GM21360 (cell line): ENCODE measurements at regions not wholly inside any gene's neighbourhood (a gene's known extent, or its start where the extent isn't known, plus 50 kb on each side); places are given as distances from the start of the nearest gene placed in this dataset.

Experiments
- ATAC-seq: cut with Tn5 transposase; IDR thresholded peaks from one replicate; pipeline ENCODE4 v1.9.1; 2021; ENCODE audit warnings: mild to moderate bottlenecking, moderate library complexity; ENCODE audit not compliant: unreplicated experiment

DNA sequence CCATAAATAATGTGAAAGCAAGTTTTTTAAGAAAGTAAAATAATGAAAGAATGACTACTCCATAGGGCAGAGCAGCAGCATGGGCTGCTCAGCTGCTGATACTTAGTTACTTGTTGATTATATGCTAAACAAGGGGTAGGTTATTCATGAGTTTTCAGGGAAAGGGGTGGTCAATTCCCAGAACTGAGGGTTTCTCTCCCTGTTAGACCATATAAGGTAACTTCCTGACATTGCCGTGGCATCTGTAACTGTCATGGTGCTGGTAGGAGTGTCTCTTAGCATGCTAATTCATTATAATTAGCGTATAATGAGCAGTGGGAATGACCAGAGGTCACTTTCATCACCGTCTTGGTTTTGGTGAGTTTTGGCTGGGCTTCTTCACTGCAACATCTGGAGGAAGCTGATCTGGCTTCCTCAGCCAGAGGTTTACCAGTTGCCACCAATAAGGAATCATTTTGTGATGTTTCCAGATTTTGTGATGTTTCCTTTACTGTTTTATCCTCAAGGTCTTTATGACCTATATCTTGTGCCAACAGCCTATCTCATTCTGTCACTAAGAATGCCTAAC lies 121.8 kb upstream of the CHL1 start:
- ATAC-seq, result no peak

DNA sequence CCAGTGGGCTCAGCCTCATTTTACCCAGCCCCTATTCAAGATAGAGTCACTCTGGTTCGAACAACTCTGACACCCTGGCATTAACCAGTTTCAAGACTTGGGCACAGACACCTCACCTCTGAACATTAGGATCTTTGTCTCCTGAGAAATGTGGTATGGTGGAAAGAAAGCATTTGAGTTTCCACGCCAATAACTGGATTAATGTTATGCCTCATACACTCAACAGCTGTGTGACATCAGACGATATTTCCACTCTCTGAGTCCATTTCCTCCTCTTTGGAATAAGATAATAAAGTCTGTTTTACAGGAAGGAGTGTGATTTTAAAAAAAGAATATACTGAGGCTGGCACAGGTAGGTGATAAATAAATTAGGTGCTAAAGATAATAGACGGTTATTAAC lies 121.3 kb upstream of the CHL1 start:
- ATAC-seq, result no peak

DNA sequence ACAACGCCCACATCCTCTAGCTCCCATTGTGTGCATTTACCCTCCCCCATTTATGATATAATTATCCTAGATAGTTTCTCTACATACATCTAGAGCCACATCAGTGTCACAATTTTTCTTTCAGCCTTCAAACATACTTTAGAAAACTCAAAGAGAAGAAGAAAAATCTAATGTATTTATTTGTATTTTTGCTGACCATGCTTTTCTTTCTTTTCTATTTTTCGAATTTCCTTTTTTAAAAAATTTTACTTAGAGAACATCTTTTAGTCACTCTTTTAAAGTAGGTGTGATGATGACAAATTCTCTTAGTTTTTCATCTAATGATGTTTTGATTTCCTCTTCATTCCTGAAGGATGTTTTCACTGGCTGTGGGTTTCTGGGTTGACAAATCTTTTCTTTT lies 117.0 kb upstream of the CHL1 start:
- no peak for ATAC-seq

DNA sequence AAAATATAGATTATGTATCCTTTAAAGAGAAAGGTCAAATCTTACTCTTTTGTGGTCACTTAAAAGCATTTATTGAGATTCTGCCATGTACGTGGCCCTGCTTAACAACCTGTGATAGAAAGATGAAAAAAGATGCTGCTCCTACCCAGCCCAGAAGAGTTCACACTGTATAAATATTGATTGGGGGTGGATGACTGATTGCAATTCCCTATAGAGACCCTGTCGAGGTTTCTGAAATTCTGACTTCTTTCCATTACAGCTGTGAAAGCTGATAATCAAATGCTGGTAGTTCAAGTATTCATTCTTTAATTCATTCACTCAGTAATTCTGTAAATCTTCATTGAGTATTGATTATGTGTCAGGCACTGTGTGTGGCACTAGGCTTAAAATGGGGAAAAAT lies 114.1 kb upstream of the CHL1 start:
- no peak for ATAC-seq

DNA sequence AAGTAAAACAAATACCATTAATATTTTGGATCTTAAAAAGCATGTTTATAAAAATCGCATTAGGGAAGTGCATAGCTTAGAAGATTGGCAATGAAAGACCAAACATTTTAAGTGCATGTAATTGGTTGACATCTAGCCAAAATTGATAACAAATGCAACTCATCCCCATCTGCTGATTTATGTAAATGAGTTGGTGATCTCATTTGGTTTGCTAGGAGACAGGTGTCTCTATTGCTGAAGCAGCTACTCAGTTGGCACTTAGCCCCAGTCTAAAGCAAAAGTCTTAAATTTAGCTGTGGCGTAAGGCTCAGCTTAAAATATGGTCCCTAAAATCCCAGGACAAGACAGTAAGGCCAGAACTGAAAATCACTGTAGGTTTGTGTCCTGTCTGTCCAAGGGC lies 113.5 kb upstream of the CHL1 start:
- ATAC-seq, result no peak

DNA sequence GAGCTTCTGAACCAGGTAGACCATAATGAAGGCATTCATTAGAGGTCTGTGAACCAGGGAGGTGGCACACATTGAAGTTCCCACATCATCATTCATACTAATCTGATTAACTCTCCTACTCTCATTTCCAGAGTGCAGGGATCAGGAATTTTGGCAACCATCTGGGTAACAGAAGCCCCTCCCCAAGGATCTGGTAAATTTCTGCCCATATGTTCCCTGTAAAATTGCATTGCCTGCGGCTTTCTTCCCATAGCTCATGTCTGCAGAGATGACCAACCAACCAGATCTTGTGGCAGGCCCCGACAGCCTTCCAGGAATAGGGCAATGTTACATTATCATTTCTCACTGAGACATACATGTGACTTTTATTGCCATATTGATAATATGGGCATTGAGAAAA lies 111.4 kb upstream of the CHL1 start:
- ATAC-seq, result no peak

DNA sequence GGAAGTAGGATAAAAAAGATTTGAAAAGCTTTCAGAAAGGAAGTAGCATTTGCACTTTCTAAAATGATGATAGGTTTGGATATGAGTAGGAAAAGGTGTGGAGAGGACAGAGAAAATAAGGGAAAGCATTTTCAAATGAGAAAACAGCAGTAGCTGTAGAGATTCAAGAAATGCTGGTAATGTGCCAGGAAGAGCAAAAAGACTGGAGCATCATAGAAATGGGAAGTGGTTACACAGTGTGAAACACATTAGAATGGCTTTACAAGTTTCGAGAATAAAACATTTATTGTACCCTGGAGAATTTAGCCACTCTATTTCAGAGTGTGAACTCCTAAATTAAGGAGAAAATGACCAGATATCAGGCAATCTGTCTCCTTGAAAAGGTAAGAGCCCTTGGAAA lies 108.3 kb upstream of the CHL1 start:
- ATAC-seq, result no peak

DNA sequence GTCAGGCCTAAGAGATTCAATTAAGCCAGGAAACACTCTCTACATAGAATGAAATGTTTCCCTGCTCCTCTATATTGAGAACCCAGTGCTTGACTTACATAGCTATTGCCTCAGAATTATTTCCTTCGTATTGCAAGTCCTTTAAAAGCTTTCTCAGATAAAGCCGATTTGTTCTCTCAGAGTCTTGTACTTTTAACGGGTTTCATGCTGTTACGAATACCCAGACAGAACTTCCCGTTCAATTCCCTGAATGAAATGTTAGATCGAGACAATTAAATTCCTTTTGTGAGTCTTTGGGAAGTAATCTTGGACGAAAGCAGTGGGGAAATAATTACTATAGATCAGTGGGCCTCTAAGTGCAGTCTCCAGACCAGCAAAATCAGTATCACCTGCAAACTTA lies 102.8 kb upstream of the CHL1 start:
- no peak for ATAC-seq

DNA sequence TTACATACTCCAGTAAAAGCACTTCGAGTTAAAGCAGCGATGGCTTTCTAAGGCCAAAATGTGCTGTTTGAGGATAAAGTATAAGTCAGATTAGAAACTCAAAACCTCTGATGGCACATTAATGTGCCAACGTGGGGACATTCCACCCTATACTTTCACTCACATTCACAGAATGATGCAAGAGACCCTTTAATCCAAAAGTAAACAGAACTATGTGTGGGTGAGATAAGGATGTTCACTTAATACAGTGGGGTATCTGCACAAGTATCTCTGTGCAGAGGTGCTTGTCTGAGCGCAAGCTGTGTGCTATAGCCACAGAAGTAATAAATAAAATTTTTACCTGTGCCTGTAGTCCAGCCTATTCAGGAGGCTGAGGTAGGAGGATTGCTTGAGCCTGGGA lies 100.3 kb upstream of the CHL1 start:
- ATAC-seq, result no peak

DNA sequence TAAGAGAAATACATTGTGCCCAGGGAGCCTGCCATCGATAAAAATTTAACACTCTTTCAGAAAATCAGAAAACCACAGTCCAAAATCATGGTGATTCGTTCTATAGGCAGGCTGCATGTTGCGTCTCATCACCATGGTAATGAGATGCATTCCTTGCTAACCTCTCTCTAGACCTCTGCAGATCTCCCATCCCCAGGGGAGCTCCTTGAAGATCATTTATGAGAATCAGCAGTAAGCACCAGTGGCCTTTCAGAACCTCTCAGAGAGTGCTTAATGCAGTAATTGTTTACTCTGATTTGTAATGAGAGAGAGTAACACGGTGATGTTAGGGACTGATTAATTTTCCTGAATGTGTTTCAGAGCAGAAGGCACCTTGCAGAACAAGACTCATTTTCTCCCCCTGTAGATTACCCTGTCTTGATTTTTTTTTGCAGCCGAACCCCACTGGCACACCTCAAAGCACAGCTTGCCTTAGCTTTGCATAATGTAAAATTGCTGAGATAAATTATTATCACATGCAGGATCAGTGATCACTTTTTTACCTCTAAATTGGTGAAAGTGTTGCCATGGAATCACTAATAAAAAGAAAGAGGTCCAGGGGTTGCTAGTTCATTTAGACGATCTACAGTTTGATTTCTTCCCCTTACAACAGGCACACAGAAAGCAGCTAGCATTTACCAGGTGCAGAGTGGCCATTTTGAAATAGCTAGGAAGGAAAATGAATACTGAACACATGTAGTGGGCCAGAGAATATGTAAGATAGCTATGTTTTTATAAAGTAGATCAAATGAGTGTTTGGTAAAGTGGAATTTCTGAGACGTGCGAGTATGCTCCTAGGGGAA lies 98.9 kb upstream of the CHL1 start:
- no peak for ATAC-seq

DNA sequence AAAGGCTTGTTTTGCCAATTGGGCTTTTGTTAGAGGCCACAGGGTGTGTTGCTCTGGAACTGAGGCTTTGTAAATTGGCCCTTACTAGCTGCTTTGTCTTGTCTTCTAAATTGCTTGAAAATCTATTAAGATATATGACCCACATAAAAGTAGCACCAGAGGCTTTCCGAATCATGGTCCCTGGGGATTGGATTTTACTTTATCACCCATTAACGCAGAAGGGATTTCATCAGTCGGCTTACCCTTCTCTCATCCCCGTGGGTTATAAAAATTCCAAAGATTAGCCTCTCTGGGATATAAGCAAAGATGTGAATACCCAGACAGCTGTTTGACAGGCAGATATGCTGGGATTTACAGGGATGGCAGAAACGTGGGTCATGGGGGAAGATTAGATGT lies 98.3 kb upstream of the CHL1 start:
- ATAC-seq, result no peak

DNA sequence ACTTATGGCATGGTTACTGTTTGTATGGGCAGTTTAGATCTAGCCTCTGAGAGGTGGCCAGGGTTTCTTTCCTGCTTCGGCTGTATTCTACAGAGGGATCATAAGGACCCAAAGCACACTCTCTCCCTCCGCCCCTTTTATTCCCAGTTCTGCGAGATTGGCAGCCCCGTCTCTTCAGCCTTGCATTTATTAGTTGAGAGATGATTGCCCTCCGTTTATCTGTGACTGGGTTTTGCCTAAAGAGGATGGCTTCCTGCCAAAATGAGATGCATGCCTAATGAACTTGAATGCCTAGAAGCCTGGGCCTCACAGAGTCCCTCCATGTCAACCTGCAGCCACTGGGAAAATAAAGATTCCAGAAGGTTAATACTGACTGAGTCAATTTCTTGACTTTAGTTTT lies 97.1 kb upstream of the CHL1 start:
- ATAC-seq, result no peak

DNA sequence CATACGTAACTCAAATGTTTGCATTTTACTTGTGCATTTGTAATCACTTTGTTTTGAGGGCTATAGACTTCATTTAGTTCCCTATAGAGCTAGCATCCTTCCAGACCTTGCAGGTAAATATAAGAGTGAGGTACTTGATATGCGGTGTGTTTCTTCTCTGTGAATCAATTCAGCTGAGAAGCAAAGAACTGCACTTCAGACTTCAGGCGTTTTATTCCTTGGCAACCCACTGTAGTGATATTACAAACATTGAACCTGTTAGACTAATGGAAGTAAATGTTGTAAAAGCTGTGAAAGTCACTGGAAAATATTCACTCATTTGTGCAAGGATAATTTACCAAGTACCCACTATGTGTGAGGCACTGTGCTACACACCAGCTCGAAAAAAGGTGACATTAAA lies 94.1 kb upstream of the CHL1 start:
- ATAC-seq, result no peak

DNA sequence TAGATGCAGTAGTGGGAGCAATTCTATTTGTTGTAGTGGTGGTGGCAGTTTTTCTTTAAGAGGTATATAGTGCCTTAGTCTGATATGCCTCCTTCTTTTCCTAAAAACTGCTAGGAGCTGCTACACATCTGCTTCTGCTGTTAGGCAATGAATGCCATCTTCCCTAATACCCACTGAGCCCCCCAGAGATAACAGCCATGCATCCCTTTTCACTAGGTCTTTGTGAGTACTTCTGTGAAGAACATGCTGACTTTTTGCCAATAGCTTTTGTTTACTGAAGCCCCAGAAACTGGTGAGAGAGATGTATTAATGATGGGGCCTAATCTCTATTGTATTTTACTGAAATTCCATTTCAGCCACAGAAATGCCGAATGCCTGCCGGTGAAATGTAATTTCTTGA lies 92.6 kb upstream of the CHL1 start:
- ATAC-seq, result no peak

DNA sequence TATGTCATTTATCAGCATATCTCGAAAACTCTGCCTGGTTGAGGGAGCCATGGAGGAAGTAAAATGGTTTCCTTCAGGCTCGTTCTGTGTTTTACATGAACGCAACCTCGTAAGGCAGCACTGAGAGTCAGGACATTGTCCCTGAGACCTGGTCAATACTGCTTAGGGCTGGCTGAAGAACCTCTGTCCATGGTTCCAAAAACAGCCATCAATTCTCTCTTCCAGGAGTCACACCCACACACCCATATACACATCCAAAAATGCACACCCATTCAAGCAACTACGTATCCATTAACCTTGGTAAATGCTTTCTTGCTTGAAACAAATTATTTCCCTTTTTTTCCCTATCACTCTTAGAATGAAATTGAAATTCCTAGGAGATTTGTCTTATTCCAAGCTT lies 91.0 kb upstream of the CHL1 start:
- no peak for ATAC-seq

DNA sequence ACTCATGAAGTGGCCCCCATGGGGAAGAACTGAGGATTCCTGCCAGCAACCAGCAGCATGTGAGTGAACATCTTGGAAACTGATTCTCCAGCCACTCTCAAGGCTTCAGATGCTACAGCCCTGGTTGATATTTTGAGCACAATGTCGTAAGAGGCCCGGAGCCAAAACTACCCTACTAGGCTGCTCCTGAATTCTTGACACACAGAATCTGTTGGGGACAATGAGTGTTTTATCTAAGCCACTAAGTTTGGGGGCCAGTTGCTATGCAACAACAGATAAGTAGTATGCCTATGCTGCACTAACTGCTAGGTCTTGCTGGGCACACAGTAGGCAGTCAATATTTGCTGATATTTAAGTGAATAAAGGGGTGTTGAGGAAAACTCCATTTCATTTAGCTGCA lies 89.9 kb upstream of the CHL1 start:
- ATAC-seq, result no peak

DNA sequence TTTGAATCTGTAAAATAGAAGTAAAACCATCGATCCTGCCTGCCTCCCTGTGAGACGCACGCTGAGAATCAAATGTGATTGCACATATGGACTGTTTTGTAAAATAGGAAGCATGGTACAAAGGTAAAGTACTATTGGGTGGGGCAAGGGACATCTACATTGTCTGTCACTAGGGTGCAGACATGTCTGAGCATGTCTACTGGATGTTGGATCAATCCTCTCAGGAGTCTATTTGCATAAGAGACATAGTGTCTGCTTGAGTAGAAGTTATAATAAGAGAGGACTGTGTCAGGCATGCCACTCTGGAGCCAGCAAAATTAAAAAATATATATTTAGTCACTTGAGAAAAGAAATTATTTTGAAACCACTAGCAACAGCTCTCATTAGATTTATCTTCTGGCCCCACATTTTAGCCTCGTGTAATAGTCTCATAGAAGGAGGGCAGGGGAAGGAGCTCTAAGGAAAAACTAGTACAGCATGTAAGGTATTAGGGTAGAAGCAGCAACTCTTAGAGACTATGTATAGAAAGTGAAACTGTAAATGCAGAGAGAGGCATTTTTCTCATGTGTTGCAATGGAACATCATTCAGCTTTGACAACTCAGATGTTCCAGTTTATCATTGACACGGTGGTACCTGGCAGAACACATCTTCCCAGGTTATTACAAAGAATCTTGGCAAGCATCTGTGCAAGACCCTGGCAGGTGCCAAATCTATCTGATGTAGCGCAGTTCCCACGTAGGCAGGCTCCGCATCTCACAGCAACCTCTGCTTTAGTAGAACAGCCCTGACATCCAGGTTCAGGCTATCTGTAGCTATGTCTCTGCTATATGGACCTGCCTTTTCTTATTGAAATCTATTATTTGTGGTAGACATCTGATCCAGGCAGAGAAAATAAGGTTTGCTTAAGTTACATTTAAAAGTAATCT lies 85.2 kb upstream of the CHL1 start:
- peak; percentile 56 for ATAC-seq

DNA sequence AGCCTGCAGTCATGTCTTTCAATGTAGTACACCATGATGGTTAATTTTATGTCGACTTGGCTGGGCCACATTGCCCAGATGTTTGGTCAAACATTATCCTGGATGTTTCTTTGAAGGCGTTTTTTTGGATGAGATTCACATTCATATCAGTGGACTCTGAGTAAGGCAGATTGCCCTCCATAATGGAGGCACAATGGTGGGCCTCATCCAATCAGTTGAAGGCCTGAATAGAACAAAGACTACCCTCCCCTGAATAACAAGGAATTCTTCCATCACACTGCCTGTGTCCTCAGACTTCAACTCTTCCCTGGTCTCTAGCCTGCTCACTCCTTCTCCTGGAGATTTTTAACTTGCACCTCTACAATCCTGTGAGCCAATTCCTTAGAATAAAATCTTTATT lies 83.8 kb upstream of the CHL1 start:
- ATAC-seq, result no peak

DNA sequence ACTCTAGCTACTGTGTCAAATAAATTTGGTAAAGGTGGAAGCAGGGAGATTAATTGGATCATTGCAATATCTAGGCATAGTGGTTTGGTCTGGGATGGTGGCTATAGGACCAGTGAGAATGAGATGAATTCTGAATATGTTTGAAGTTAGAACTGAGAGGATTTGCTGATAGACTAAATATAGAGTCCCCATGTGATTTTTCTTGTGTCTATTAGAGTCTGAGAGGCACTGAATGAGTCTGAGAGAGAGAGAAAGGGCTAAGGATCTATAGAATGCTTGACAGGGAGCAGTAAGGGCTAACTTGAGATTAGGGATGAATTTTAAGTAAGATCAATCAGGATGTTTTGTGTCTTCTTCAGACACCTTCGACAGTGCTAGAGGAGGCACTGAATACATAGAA lies 77.9 kb upstream of the CHL1 start:
- ATAC-seq, result no peak

DNA sequence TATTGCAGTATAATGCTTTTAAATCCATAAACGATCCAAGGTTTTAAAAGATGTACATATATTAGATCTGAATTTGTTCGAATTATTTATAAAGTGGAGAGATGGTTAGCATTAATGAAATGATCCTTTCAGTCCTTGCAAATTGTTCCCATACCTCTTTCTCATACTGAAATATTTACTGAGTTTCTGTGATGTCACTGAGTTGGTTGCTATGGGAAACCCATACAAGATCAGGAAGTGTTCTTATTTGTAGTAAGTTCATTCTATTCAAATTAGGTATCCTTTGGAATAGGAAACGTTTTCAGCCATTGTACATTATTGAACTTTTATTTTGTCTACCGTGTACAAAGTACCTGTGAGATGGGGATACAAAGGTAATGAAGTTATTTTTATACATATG lies 73.2 kb upstream of the CHL1 start:
- ATAC-seq, result no peak

DNA sequence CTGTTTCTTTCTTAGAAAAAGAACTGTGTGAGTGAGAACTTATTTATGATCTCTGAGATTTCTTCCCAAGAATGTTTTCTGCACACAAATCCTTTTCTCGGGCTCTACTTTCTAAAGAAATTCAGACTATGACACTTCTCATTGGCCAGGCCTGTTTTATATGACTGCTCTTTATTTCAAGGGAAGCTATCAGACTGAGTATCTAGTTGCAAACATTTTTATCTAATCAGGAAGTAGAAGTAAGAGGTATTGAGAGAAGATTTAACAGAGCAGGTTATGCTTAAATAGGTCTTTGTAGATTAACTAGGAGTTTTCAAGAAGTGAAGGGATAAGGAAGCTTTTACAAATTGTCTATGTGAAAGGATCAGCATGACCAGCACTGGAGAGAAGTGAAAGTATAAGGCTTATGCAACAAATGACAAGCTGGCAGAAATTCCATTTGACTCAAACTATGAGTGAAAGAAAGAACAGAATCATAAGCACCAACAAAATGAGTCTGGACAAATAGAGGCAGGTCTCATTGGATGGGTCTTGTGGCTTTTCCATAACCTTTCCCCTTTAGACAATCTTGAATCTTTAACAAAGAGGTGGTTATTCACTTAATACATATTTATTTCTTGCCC lies 71.9 kb upstream of the CHL1 start:
- ATAC-seq, result no peak
